Endodermal cell (in vitro differentiated cells): ENCODE measurements at regions not wholly inside any gene's neighbourhood (a gene's known extent, or its start where the extent isn't known, plus 50 kb on each side); places are given as distances from the start of the nearest gene placed in this dataset.

ENCODE experiments used
- DNase-seq: peaks from one replicate; pipeline ENCODE4 v3.0.0-alpha.2; 2017
- H3K27ac ChIP-seq: 2 replicates; pipeline ENCODE4 v1.5.1; 2013; ENCODE audit warnings: mild to moderate bottlenecking, low read depth, low read length, moderate library complexity
- H3K27me3 ChIP-seq: 2 replicates; pipeline ENCODE4 v1.6.1; 2013; ENCODE audit warnings: mild to moderate bottlenecking, low read length, moderate library complexity; ENCODE audit not compliant: insufficient read depth, control insufficient read depth, poor library complexity, severe bottlenecking
- H3K36me3 ChIP-seq: 2 replicates; pipeline ENCODE4 v1.7.0; 2013; ENCODE audit warnings: mild to moderate bottlenecking, low read length, moderate library complexity; ENCODE audit not compliant: control insufficient read depth, insufficient read depth
- H3K4me1 ChIP-seq: one replicate; pipeline ENCODE4 v1.7.0; 2013; ENCODE audit warnings: low read length; ENCODE audit not compliant: control insufficient read depth, insufficient read depth
- H3K4me3 ChIP-seq: 2 replicates; pipeline ENCODE4 v1.5.1; 2013; ENCODE audit warnings: mild to moderate bottlenecking, low read length, moderate library complexity
- H3K9ac ChIP-seq: 2 replicates; pipeline ENCODE4 v1.6.1; 2013; ENCODE audit warnings: mild to moderate bottlenecking, low read length, moderate library complexity; ENCODE audit not compliant: poor library complexity, severe bottlenecking; ENCODE audit errors: extremely low read depth
- H3K9me3 ChIP-seq: 2 replicates; pipeline ENCODE4 v1.6.1; 2013; ENCODE audit warnings: mild to moderate bottlenecking, low read length, moderate library complexity; ENCODE audit not compliant: control insufficient read depth
- H3K27ac Mint-ChIP-seq: 2 replicates; pipeline ENCODE4 v1.8.0; 2020; ENCODE audit warnings: mixed read lengths
- H3K27me3 Mint-ChIP-seq: 2 replicates; pipeline ENCODE4 v1.8.0; 2021; ENCODE audit warnings: mild to moderate bottlenecking, mixed read lengths; ENCODE audit not compliant: insufficient read depth
- H3K36me3 Mint-ChIP-seq: 2 replicates; pipeline ENCODE4 v1.8.0; 2020; ENCODE audit warnings: low read depth, mixed read lengths
- H3K4me1 Mint-ChIP-seq: 2 replicates; pipeline ENCODE4 v1.8.0; 2020; ENCODE audit warnings: mixed read lengths
- H3K4me3 Mint-ChIP-seq: 2 replicates; pipeline ENCODE4 v1.8.0; 2020; ENCODE audit warnings: mild to moderate bottlenecking, moderate library complexity, mixed read lengths
- H3K9me3 Mint-ChIP-seq: 2 replicates; pipeline ENCODE4 v1.8.0; 2020; ENCODE audit warnings: mild to moderate bottlenecking, mixed read lengths
- WGBS, 2 experiments: methylation state at CpG; one replicate each; pipeline versions ENCODE4 v1.1.5 to v1.1.7; 2013; ENCODE audit warnings: missing lambda C conversion rate in 2 of 2, mixed read lengths in 1 of 2; ENCODE audit not compliant: insufficient coverage in 1 of 2, insufficient read length in 1 of 2; 5-methylcytosine and 5-hydroxymethylcytosine counted together
- TF ChIP-seq, protein P1 (sequence below): fragments of 200-600 bp; sonication (generic); conservative IDR thresholded peaks from 2 replicates; pipeline ENCODE4 v1.5.0; 2021; ENCODE audit warnings: antibody characterized with exemption, mild to moderate bottlenecking

DNA sequence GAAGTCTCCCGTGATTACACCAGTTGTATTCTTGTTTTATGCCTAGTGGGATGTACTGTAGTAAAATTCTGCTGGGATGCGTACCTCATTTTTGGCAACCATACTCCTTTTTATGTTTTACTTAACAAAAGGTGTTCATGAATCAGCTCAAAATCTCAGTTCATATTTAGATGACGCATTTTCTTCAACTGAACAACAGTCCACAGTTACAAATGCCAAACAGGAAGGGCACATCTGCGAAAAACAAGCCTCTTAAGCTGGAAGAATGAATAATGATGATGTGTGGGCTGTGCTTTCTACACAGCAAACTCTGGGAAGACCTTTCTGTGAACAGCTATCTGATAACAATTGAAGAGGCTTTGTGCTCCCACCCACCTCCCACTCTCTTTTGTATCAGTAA, 68.4 kb upstream of the NRBF2 start:
- H3K27me3 Mint-ChIP-seq, result no peaks in the 10 kb centered on the region
- H3K9me3 Mint-ChIP-seq, result no peaks in the 10 kb centered on the region
- peaks cover 9% of the 10 kb centered on the region for H3K4me1 Mint-ChIP-seq
- H3K36me3 Mint-ChIP-seq, result no peaks in the 10 kb centered on the region
- Histone ChIP-seq H3K9me3 (no peaks in the 10 kb centered on the region), H3K27ac (no peak overlapping the region), H3K4me1 (no peaks in the 10 kb centered on the region), H3K4me3 (no peak overlapping the region), H3K27me3 (no peaks in the 10 kb centered on the region), H3K36me3 (no peaks in the 10 kb centered on the region), H3K9ac (no peak overlapping the region)
- TF ChIP-seq, protein P1, sequence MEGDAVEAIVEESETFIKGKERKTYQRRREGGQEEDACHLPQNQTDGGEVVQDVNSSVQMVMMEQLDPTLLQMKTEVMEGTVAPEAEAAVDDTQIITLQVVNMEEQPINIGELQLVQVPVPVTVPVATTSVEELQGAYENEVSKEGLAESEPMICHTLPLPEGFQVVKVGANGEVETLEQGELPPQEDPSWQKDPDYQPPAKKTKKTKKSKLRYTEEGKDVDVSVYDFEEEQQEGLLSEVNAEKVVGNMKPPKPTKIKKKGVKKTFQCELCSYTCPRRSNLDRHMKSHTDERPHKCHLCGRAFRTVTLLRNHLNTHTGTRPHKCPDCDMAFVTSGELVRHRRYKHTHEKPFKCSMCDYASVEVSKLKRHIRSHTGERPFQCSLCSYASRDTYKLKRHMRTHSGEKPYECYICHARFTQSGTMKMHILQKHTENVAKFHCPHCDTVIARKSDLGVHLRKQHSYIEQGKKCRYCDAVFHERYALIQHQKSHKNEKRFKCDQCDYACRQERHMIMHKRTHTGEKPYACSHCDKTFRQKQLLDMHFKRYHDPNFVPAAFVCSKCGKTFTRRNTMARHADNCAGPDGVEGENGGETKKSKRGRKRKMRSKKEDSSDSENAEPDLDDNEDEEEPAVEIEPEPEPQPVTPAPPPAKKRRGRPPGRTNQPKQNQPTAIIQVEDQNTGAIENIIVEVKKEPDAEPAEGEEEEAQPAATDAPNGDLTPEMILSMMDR, result no peak
- H3K27ac Mint-ChIP-seq, result no peak overlapping the region
- 83 to 92% methylated on average over 1 to 4 of the region's 4 CpGs for WGBS, 2 experiments
- no peak for DNase-seq
- H3K4me3 Mint-ChIP-seq, result no peak overlapping the region

DNA sequence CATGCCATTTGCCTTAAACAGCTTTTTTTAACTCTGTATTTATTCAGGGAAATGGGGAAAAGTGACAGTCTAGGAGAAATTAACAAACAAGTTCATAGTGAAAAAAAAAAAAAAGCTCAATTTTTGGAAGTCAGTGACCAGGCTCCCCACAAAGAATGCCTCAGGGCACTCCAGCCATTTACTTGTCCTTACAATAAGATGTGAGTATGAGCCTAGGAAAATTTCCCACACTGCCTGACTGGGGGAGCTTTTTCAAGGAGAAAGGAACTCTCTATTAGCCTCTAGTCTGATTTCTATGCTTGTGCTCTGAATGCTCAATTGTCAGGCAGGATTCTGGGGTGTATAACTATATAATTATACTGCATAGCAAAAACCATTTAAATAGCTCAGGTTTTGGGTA, 74.9 kb upstream of the NRBF2 start:
- H3K36me3 ChIP-seq, result no peaks in the 10 kb centered on the region
- H3K9me3 ChIP-seq, result no peaks in the 10 kb centered on the region
- Mint-ChIP-seq H3K4me3 (no peak overlapping the region), H3K27ac (no peak overlapping the region), H3K36me3 (no peaks in the 10 kb centered on the region), H3K27me3 (no peaks in the 10 kb centered on the region), H3K4me1 (peaks cover 7% of the 10 kb centered on the region), H3K9me3 (no peaks in the 10 kb centered on the region)
- no peaks in the 10 kb centered on the region for H3K27me3 ChIP-seq
- H3K4me3 ChIP-seq, result no peak overlapping the region
- H3K27ac ChIP-seq, result no peak overlapping the region
- TF ChIP-seq, protein P1, result no peak
- H3K9ac ChIP-seq, result no peak overlapping the region
- DNase-seq, result no peak
- H3K4me1 ChIP-seq, result peaks cover 3% of the 10 kb centered on the region

DNA sequence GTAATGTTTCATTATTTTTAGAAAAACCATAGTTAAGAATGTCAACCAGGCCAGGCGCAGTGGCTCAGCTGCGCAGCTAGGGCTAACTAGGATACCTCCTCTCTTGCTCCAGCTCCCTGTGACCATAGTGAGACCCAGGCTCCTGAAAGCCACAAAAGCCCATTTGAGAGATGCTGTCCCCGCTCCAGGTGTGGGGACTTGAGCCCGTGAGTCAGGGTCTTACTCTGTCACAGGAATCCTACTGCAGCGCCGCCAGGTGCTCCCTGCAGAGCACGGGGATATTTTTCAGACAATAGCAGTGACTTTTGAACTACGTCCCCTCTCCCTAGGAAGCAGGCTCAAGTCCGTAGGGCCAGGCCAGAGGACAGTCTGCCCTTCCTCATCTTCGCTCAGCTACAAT, 75.6 kb upstream of the NRBF2 start:
- WGBS, 2 experiments, result 78% methylated on average over 10 of the region's 10 CpGs
- H3K27me3 ChIP-seq, result no peaks in the 10 kb centered on the region
- Mint-ChIP-seq H3K9me3 (no peaks in the 10 kb centered on the region), H3K27me3 (no peaks in the 10 kb centered on the region), H3K36me3 (no peaks in the 10 kb centered on the region), H3K4me3 (no peak overlapping the region), H3K27ac (no peak overlapping the region), H3K4me1 (peaks cover 7% of the 10 kb centered on the region)
- H3K9me3 ChIP-seq, result no peaks in the 10 kb centered on the region
- H3K4me3 ChIP-seq, result no peak overlapping the region
- H3K9ac ChIP-seq, result no peak overlapping the region
- H3K27ac ChIP-seq, result no peak overlapping the region
- DNase-seq, result peak; percentile 63
- TF ChIP-seq, protein P1, result peak; percentile 45
- peaks cover 3% of the 10 kb centered on the region for H3K4me1 ChIP-seq
- H3K36me3 ChIP-seq, result no peaks in the 10 kb centered on the region
